ENCODE measurements at regions not wholly inside any gene's neighbourhood (a gene's known extent, or its start where the extent isn't known, plus 50 kb on each side); places are given as distances from the start of the nearest gene placed in this dataset.

DNA sequence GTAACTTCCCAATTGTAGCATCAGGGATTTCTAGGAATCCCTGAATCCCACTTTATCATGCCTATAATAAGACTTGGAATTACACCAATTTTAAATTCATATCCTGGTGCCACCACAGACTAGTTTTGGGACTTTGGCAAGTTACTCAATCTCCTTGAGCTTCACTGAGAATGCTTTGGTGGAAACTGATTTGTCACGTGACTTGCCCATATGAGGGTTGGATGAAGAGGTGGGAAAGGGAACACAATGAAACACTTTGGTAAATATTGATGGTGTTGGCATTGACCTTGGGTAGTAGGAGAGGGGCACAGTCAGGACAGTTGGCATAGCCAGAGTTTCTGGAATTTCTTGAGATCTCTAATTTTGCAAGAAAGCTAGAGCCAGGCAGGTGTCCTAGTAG, 452.2 kb downstream of the SLC4A3 start:
- no peaks in the 10 kb centered on the region for H3K9me3 Mint-ChIP-seq
- H3T11ph ChIP-seq (ENCODE audit: low read length) = no peak overlapping the region

More for the DNA sequence above, 452.2 kb downstream of the SLC4A3 start:
- H2BK5ac ChIP-seq (ENCODE audit: insufficient read length, low read length) = no peak overlapping the region
- TF ChIP-seq, protein P1, sequence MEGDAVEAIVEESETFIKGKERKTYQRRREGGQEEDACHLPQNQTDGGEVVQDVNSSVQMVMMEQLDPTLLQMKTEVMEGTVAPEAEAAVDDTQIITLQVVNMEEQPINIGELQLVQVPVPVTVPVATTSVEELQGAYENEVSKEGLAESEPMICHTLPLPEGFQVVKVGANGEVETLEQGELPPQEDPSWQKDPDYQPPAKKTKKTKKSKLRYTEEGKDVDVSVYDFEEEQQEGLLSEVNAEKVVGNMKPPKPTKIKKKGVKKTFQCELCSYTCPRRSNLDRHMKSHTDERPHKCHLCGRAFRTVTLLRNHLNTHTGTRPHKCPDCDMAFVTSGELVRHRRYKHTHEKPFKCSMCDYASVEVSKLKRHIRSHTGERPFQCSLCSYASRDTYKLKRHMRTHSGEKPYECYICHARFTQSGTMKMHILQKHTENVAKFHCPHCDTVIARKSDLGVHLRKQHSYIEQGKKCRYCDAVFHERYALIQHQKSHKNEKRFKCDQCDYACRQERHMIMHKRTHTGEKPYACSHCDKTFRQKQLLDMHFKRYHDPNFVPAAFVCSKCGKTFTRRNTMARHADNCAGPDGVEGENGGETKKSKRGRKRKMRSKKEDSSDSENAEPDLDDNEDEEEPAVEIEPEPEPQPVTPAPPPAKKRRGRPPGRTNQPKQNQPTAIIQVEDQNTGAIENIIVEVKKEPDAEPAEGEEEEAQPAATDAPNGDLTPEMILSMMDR (conservative IDR thresholded peaks at IDR 0.05) = no peak
- no peak overlapping the region for H3K4me3 Mint-ChIP-seq
- H3K9me3 ChIP-seq (ENCODE audit: control insufficient read depth, low read depth, low read length) = no peaks in the 10 kb centered on the region
- no peak overlapping the region for H3K4me2 ChIP-seq (ENCODE audit: insufficient read depth, insufficient read length, low read length)
- no peaks in the 10 kb centered on the region for H3K23me2 ChIP-seq (ENCODE audit: insufficient read length, low read depth, low read length, poor library complexity, severe bottlenecking)
- no peak overlapping the region for H3K4ac ChIP-seq (ENCODE audit: low read depth, low read length)
- H4K91ac ChIP-seq (ENCODE audit: insufficient read length, low read depth, low read length) = no peak overlapping the region
- H3K14ac ChIP-seq (ENCODE audit: insufficient read depth, low read length) = no peak overlapping the region
- peaks cover 4% of the 10 kb centered on the region for H3K4me1 ChIP-seq (ENCODE audit: insufficient read depth, low read length)
- no peaks in the 10 kb centered on the region for H3K27me3 ChIP-seq (ENCODE audit: insufficient read depth, low read length)
- no peak overlapping the region for H3K27ac ChIP-seq (ENCODE audit: insufficient read length, low read depth, low read length)
- no peak overlapping the region for H2BK12ac ChIP-seq (ENCODE audit: insufficient read length, low read depth, low read length)
- no peak overlapping the region for H2AK5ac ChIP-seq (ENCODE audit: insufficient read length, low read length)
- no peak overlapping the region for H3K18ac ChIP-seq (ENCODE audit: insufficient read length, low read depth, low read length)
- no peak overlapping the region for H2BK15ac ChIP-seq (ENCODE audit: low read depth, low read length)
- no peak overlapping the region for H4K8ac ChIP-seq (replicated peaks; ENCODE audit: insufficient read length, low read depth, low read length)
- no peaks in the 10 kb centered on the region for H3K36me3 Mint-ChIP-seq (ENCODE audit: insufficient read depth in 1 of 3, low read depth in 3 of 3)
- H3K79me1 ChIP-seq (ENCODE audit: insufficient read depth, low read depth, low read length, poor library complexity, severe bottlenecking) = no peaks in the 10 kb centered on the region
- H2BK120ac ChIP-seq (ENCODE audit: low read depth, low read length, poor library complexity, severe bottlenecking) = no peak overlapping the region
- H3K56ac ChIP-seq (ENCODE audit: insufficient read length, low read depth, low read length) = no peak overlapping the region
- H2BK20ac ChIP-seq (ENCODE audit: low read depth, low read length, poor library complexity, severe bottlenecking) = no peak overlapping the region
- no peak overlapping the region for H3K27ac Mint-ChIP-seq
- H3K9ac ChIP-seq (ENCODE audit: extremely low read depth, insufficient read length, low read length) = no peak overlapping the region
- H3K4me1 Mint-ChIP-seq = peaks cover 22 to 27% of the 10 kb centered on the region in 2 experiments
- no peaks in the 10 kb centered on the region for H4K20me1 ChIP-seq (ENCODE audit: control insufficient read depth, insufficient read depth, insufficient read length)
- no peak overlapping the region for H2AFZ ChIP-seq (ENCODE audit: low read length)
- H3K79me2 ChIP-seq (ENCODE audit: insufficient read depth, low read length) = no peaks in the 10 kb centered on the region
- no peak overlapping the region for H4K5ac ChIP-seq (ENCODE audit: insufficient read length, low read depth, low read length)
- WGBS (ENCODE audit: extremely low coverage, insufficient read length, low lambda C conversion rate) = no CpG with 5 or more reads among the region's 1 CpG
- DNase-seq = no peak
- H3K23ac ChIP-seq (ENCODE audit: insufficient read length, low read depth, low read length) = no peak overlapping the region
- no peaks in the 10 kb centered on the region; the same call in 1 of the 2 replicates for H3K27me3 Mint-ChIP-seq (ENCODE audit: low read depth)
